GM23338 (cell line): ENCODE measurements at regions not wholly inside any gene's neighbourhood (a gene's known extent, or its start where the extent isn't known, plus 50 kb on each side); places are given as distances from the start of the nearest gene placed in this dataset.

Source experiments
- CREB1 ChIP-seq: fragments of 250-450 bp; sonication (Bioruptor Pico); IDR thresholded peaks from 2 replicates; pipeline ENCODE4 v1.5.0; 2020; ENCODE audit warnings: low read depth, mild to moderate bottlenecking, moderate library complexity
- EZH2 ChIP-seq: fragments of 200-600 bp; sonication (generic); IDR thresholded peaks from one replicate; pipeline ENCODE4 v1.8.0; 2017; ENCODE audit warnings: antibody characterized with exemption, mild to moderate bottlenecking, low read depth; ENCODE audit not compliant: unreplicated experiment
- EZH2phosphoT487 ChIP-seq: fragments of 200-600 bp; sonication (generic); IDR thresholded peaks from one replicate; pipeline ENCODE4 v1.8.1; 2018; ENCODE audit warnings: antibody characterized with exemption; ENCODE audit not compliant: unreplicated experiment
- JUNB ChIP-seq: IDR thresholded peaks from one replicate; pipeline ENCODE4 v1.6.1; 2016; ENCODE audit warnings: antibody characterized with exemption; ENCODE audit not compliant: unreplicated experiment
- NANOG ChIP-seq: IDR thresholded peaks from 2 replicates; pipeline ENCODE4 v1.6.1; 2016; ENCODE audit warnings: antibody characterized with exemption, borderline replicate concordance
- POLR2AphosphoS5 ChIP-seq: IDR thresholded peaks from 2 replicates; pipeline ENCODE4 v1.6.1; 2016; ENCODE audit warnings: antibody characterized with exemption, low read depth
- STAT1 ChIP-seq: IDR thresholded peaks from one replicate; pipeline ENCODE4 v1.6.1; 2016; ENCODE audit warnings: antibody characterized with exemption; ENCODE audit not compliant: unreplicated experiment
- ZNF114 ChIP-seq: fragments of 250-450 bp; sonication (Bioruptor Pico); IDR thresholded peaks from 2 replicates; pipeline ENCODE4 v1.5.0; 2020; ENCODE audit warnings: mild to moderate bottlenecking, moderate library complexity
- ZNF331 ChIP-seq: fragments of 250-450 bp; sonication (Bioruptor Pico); IDR thresholded peaks from 2 replicates; pipeline ENCODE4 v1.5.0; 2020; ENCODE audit warnings: low read depth, mild to moderate bottlenecking, moderate library complexity
- TF ChIP-seq, protein P1 (sequence below), 2 experiments: fragments of 200-600 bp in 1 of 2; sonication (generic) in 1 of 2; conservative IDR thresholded peaks; 2 replicates each; pipeline versions ENCODE4 v1.5.1 to v1.6.1; 2016 to 2017; ENCODE audit warnings: antibody characterized with exemption in 2 of 2, low read depth in 2 of 2, mild to moderate bottlenecking in 2 of 2, moderate library complexity in 1 of 2
- TF ChIP-seq, protein P2 (sequence below): IDR thresholded peaks from one replicate; pipeline ENCODE4 v1.6.1; 2018; ENCODE audit warnings: antibody characterized with exemption; ENCODE audit not compliant: unreplicated experiment
- TF ChIP-seq, protein P3 (sequence below): IDR thresholded peaks from 2 replicates; pipeline ENCODE4 v1.6.1; 2016; ENCODE audit warnings: antibody characterized with exemption
- TF ChIP-seq, protein P4 (sequence below): fragments of 250-450 bp; sonication (Bioruptor Pico); IDR thresholded peaks from 2 replicates; pipeline ENCODE4 v1.5.0; 2020; ENCODE audit warnings: mild to moderate bottlenecking, moderate library complexity

GRCh38 chr2:100632759-100633158 is 70.0 kb downstream of the PDCL3 start:
- TF ChIP-seq, protein P1, sequence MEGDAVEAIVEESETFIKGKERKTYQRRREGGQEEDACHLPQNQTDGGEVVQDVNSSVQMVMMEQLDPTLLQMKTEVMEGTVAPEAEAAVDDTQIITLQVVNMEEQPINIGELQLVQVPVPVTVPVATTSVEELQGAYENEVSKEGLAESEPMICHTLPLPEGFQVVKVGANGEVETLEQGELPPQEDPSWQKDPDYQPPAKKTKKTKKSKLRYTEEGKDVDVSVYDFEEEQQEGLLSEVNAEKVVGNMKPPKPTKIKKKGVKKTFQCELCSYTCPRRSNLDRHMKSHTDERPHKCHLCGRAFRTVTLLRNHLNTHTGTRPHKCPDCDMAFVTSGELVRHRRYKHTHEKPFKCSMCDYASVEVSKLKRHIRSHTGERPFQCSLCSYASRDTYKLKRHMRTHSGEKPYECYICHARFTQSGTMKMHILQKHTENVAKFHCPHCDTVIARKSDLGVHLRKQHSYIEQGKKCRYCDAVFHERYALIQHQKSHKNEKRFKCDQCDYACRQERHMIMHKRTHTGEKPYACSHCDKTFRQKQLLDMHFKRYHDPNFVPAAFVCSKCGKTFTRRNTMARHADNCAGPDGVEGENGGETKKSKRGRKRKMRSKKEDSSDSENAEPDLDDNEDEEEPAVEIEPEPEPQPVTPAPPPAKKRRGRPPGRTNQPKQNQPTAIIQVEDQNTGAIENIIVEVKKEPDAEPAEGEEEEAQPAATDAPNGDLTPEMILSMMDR (conservative IDR thresholded peaks at IDR 0.05; ENCODE audit: low read depth in 2 of 2), result peak in 1 of 2 experiments; percentile 25; a peak in 1 of 4 replicates
- TF ChIP-seq EZH2 (no peak), CREB1 (no peak), EZH2phosphoT487 (no peak), STAT1 (no peak), POLR2AphosphoS5 (no peak), ZNF114 (CRISPR knock-in tag) (no peak), ZNF331 (no peak), JUNB (no peak), NANOG (no peak)
- TF ChIP-seq, protein P2, sequence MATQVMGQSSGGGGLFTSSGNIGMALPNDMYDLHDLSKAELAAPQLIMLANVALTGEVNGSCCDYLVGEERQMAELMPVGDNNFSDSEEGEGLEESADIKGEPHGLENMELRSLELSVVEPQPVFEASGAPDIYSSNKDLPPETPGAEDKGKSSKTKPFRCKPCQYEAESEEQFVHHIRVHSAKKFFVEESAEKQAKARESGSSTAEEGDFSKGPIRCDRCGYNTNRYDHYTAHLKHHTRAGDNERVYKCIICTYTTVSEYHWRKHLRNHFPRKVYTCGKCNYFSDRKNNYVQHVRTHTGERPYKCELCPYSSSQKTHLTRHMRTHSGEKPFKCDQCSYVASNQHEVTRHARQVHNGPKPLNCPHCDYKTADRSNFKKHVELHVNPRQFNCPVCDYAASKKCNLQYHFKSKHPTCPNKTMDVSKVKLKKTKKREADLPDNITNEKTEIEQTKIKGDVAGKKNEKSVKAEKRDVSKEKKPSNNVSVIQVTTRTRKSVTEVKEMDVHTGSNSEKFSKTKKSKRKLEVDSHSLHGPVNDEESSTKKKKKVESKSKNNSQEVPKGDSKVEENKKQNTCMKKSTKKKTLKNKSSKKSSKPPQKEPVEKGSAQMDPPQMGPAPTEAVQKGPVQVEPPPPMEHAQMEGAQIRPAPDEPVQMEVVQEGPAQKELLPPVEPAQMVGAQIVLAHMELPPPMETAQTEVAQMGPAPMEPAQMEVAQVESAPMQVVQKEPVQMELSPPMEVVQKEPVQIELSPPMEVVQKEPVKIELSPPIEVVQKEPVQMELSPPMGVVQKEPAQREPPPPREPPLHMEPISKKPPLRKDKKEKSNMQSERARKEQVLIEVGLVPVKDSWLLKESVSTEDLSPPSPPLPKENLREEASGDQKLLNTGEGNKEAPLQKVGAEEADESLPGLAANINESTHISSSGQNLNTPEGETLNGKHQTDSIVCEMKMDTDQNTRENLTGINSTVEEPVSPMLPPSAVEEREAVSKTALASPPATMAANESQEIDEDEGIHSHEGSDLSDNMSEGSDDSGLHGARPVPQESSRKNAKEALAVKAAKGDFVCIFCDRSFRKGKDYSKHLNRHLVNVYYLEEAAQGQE, result no peak
- TF ChIP-seq, protein P3, sequence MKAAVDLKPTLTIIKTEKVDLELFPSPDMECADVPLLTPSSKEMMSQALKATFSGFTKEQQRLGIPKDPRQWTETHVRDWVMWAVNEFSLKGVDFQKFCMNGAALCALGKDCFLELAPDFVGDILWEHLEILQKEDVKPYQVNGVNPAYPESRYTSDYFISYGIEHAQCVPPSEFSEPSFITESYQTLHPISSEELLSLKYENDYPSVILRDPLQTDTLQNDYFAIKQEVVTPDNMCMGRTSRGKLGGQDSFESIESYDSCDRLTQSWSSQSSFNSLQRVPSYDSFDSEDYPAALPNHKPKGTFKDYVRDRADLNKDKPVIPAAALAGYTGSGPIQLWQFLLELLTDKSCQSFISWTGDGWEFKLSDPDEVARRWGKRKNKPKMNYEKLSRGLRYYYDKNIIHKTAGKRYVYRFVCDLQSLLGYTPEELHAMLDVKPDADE, result no peak
- TF ChIP-seq, protein P4, sequence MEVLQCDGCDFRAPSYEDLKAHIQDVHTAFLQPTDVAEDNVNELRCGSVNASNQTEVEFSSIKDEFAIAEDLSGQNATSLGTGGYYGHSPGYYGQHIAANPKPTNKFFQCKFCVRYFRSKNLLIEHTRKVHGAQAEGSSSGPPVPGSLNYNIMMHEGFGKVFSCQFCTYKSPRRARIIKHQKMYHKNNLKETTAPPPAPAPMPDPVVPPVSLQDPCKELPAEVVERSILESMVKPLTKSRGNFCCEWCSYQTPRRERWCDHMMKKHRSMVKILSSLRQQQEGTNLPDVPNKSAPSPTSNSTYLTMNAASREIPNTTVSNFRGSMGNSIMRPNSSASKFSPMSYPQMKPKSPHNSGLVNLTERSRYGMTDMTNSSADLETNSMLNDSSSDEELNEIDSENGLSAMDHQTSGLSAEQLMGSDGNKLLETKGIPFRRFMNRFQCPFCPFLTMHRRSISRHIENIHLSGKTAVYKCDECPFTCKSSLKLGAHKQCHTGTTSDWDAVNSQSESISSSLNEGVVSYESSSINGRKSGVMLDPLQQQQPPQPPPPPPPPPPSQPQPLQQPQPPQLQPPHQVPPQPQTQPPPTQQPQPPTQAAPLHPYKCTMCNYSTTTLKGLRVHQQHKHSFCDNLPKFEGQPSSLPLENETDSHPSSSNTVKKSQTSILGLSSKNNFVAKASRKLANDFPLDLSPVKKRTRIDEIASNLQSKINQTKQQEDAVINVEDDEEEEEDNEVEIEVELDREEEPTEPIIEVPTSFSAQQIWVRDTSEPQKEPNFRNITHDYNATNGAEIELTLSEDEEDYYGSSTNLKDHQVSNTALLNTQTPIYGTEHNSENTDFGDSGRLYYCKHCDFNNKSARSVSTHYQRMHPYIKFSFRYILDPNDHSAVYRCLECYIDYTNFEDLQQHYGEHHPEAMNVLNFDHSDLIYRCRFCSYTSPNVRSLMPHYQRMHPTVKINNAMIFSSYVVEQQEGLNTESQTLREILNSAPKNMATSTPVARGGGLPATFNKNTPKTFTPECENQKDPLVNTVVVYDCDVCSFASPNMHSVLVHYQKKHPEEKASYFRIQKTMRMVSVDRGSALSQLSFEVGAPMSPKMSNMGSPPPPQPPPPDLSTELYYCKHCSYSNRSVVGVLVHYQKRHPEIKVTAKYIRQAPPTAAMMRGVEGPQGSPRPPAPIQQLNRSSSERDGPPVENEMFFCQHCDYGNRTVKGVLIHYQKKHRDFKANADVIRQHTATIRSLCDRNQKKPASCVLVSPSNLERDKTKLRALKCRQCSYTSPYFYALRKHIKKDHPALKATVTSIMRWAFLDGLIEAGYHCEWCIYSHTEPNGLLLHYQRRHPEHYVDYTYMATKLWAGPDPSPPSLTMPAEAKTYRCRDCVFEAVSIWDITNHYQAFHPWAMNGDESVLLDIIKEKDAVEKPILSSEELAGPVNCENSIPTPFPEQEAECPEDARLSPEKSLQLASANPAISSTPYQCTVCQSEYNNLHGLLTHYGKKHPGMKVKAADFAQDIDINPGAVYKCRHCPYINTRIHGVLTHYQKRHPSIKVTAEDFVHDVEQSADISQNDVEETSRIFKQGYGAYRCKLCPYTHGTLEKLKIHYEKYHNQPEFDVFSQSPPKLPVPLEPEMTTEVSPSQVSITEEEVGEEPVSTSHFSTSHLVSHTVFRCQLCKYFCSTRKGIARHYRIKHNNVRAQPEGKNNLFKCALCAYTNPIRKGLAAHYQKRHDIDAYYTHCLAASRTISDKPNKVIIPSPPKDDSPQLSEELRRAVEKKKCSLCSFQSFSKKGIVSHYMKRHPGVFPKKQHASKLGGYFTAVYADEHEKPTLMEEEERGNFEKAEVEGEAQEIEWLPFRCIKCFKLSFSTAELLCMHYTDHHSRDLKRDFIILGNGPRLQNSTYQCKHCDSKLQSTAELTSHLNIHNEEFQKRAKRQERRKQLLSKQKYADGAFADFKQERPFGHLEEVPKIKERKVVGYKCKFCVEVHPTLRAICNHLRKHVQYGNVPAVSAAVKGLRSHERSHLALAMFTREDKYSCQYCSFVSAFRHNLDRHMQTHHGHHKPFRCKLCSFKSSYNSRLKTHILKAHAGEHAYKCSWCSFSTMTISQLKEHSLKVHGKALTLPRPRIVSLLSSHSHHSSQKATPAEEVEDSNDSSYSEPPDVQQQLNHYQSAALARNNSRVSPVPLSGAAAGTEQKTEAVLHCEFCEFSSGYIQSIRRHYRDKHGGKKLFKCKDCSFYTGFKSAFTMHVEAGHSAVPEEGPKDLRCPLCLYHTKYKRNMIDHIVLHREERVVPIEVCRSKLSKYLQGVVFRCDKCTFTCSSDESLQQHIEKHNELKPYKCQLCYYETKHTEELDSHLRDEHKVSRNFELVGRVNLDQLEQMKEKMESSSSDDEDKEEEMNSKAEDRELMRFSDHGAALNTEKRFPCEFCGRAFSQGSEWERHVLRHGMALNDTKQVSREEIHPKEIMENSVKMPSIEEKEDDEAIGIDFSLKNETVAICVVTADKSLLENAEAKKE, result no peak
